Peyer's patch (tissue), 4 donors: ENCODE measurements at regions not wholly inside any gene's neighbourhood (a gene's known extent, or its start where the extent isn't known, plus 50 kb on each side); places are given as distances from the start of the nearest gene placed in this dataset.

Experiments
- CTCF ChIP-seq, 6 experiments: fragments of 450-650 bp in 4 of 6; fragments of 200-600 bp in 2 of 6; sonication (generic) in 1 of 6; IDR thresholded peaks; one replicate each; pipeline ENCODE4 v1.5.1; 2017 to 2019; ENCODE audit warnings: antibody characterized with exemption in 6 of 6, mild to moderate bottlenecking in 3 of 6, moderate library complexity in 1 of 6
- POLR2A ChIP-seq, 2 donors: fragments of 450-650 bp; IDR thresholded peaks; one replicate each; pipeline ENCODE4 v1.5.1; 2017; ENCODE audit warnings: antibody characterized with exemption in 2 of 2, mild to moderate bottlenecking in 2 of 2, moderate library complexity in 2 of 2

- no peak for TF ChIP-seq CTCF (IDR thresholded peaks at IDR 0.05)
- TF ChIP-seq POLR2A (IDR thresholded peaks at IDR 0.05): no peak
Observed at GRCh38 chr12:30570211-30570890, 125.3 kb downstream of the IPO8 start.
